ENCODE measurements at regions not wholly inside any gene's neighbourhood (a gene's known extent, or its start where the extent isn't known, plus 50 kb on each side); places are given as distances from the start of the nearest gene placed in this dataset.

GRCh38 chr2:67627456-67628207, 230.5 kb downstream of the ETAA1 start:
- TF ChIP-seq, protein P1, sequence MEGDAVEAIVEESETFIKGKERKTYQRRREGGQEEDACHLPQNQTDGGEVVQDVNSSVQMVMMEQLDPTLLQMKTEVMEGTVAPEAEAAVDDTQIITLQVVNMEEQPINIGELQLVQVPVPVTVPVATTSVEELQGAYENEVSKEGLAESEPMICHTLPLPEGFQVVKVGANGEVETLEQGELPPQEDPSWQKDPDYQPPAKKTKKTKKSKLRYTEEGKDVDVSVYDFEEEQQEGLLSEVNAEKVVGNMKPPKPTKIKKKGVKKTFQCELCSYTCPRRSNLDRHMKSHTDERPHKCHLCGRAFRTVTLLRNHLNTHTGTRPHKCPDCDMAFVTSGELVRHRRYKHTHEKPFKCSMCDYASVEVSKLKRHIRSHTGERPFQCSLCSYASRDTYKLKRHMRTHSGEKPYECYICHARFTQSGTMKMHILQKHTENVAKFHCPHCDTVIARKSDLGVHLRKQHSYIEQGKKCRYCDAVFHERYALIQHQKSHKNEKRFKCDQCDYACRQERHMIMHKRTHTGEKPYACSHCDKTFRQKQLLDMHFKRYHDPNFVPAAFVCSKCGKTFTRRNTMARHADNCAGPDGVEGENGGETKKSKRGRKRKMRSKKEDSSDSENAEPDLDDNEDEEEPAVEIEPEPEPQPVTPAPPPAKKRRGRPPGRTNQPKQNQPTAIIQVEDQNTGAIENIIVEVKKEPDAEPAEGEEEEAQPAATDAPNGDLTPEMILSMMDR (IDR thresholded peaks at IDR 0.05): no peak
- TF ChIP-seq ZFX (IDR thresholded peaks at IDR 0.05; ENCODE audit: borderline replicate concordance): no peak

All from 22Rv1 (cell line).